Spinal cord (tissue), 9 donors: ENCODE measurements at regions not wholly inside any gene's neighbourhood (a gene's known extent, or its start where the extent isn't known, plus 50 kb on each side); places are given as distances from the start of the nearest gene placed in this dataset.

ENCODE experiments used
- DNase-seq, 6 donors: peaks; one replicate each; pipeline versions ENCODE4 v3.0.0 to v3.0.0-alpha.2; 2013 to 2015; ENCODE audit warnings: low spot score in 6 of 6, low read depth in 4 of 6
- H3K27ac ChIP-seq: one replicate; pipeline ENCODE4 v1.5.1; 2013; ENCODE audit warnings: low read depth, low read length, control low read depth
- H3K27me3 ChIP-seq: one replicate; pipeline ENCODE4 v1.6.1; 2013; ENCODE audit warnings: low read length; ENCODE audit not compliant: control insufficient read depth, insufficient read depth
- H3K36me3 ChIP-seq: one replicate; pipeline ENCODE4 v1.6.1; 2013; ENCODE audit warnings: low read length; ENCODE audit not compliant: control insufficient read depth, insufficient read depth
- H3K4me1 ChIP-seq: one replicate; pipeline ENCODE4 v1.6.1; 2013; ENCODE audit warnings: low read length; ENCODE audit not compliant: control insufficient read depth, insufficient read depth
- H3K4me3 ChIP-seq: one replicate; pipeline ENCODE4 v1.5.1; 2013; ENCODE audit warnings: low read depth, low read length, control low read depth
- H3K9me3 ChIP-seq: one replicate; pipeline ENCODE4 v1.6.1; 2013; ENCODE audit warnings: low read length; ENCODE audit not compliant: control insufficient read depth, insufficient read depth
- WGBS: methylation state at CpG from one replicate; pipeline ENCODE4 v1.1.5; 2013; ENCODE audit warnings: missing lambda C conversion rate; ENCODE audit not compliant: insufficient coverage; 5-methylcytosine and 5-hydroxymethylcytosine counted together
- donor health status: healthy.

- H3K27me3 ChIP-seq, result no peaks in the 10 kb centered on the region
- no peak overlapping the region for H3K27ac ChIP-seq
- WGBS, result 64% methylated on average over 3 of the region's 5 CpGs
- no peak overlapping the region for H3K4me3 ChIP-seq
- no peaks in the 10 kb centered on the region for H3K4me1 ChIP-seq
- no peaks in the 10 kb centered on the region for H3K9me3 ChIP-seq
- DNase-seq, result peak in 1 of 6 donors; percentile 63
- H3K36me3 ChIP-seq, result no peaks in the 10 kb centered on the region
These were observed 144.6 kb downstream of the TPH2 start for GRCh38 chr12:72082986-72083820.

DNA sequence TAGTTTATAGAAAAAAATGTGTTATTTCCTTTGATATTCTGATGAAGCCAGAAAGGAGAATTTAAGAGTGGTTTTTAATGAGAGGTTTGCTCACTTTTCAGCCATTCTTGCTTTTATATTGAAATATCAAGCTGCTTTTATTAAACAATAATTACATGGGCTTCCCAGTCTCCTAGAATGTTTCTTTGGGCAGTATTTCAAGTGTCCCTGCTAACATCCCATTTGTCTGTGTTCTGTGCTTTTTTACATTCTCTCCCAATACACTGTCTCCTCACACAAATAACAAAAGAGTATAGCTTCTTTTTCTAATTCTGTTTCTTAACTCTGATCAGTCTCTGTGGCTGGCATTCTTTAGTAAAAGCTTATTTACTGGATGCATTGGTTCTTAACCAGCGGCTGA lies 145.4 kb downstream of the TPH2 start:
- H3K9me3 ChIP-seq, result no peaks in the 10 kb centered on the region
- no peak overlapping the region for H3K27ac ChIP-seq
- no peak for DNase-seq
- no peaks in the 10 kb centered on the region for H3K4me1 ChIP-seq
- H3K36me3 ChIP-seq, result no peaks in the 10 kb centered on the region
- no CpG with 5 or more reads among the region's 1 CpG for WGBS
- no peak overlapping the region for H3K4me3 ChIP-seq
- no peaks in the 10 kb centered on the region for H3K27me3 ChIP-seq

DNA sequence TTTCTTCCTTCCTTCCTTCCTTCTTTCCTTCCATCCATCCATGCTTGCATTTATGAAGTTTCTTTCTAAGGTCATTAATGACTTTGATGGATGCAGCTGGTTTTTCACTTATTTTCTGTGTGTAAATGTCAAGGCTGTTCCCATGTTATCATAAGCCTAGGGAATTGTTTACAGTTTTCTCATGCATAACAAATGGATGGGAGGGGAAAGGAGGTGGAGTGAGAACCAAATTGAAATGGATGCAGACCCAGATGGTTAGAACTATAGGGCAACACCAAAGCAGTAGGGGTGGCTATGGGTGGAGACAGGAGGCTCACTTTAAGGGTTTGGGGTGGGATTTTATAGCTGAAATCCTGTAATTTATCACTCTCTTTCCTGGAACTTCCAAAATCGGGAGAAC lies 146.2 kb downstream of the TPH2 start:
- Histone ChIP-seq H3K9me3 (no peaks in the 10 kb centered on the region), H3K27me3 (no peaks in the 10 kb centered on the region), H3K27ac (no peak overlapping the region), H3K4me3 (no peak overlapping the region), H3K36me3 (no peaks in the 10 kb centered on the region), H3K4me1 (no peaks in the 10 kb centered on the region)
- no peak for DNase-seq
- WGBS, result no CpG with 5 or more reads among the region's 1 CpG

GRCh38 chr12:72089678-72090077 lies 151.0 kb downstream of the TPH2 start:
- Histone ChIP-seq H3K9me3 (peaks cover 3% of the 10 kb centered on the region), H3K36me3 (no peaks in the 10 kb centered on the region), H3K4me3 (no peak overlapping the region), H3K4me1 (no peaks in the 10 kb centered on the region), H3K27me3 (no peaks in the 10 kb centered on the region), H3K27ac (no peak overlapping the region)
- no peak for DNase-seq

DNA sequence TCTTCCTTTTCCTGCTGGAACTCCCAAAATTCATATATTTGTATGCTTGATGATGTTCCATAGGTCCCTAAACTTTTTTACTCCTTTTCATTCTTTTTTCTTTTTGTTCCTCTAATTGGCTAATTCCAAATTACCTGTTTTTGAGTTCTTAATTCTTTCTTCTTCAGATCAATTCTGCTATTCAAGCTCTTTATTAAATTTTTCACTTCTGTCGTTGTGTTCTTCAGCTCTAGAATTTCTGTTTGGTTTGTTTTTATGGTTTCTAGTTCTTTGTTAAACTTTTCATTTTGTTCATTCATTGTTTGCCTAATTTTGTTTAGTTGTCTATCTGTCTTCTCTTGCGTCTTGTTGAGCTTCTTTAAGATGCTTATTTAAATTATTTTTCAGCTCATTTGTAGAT lies 154.8 kb downstream of the TPH2 start:
- DNase-seq, result no peak
- Histone ChIP-seq H3K36me3 (no peaks in the 10 kb centered on the region), H3K9me3 (peaks cover 3% of the 10 kb centered on the region), H3K4me3 (no peak overlapping the region), H3K27me3 (no peaks in the 10 kb centered on the region), H3K4me1 (no peaks in the 10 kb centered on the region), H3K27ac (no peak overlapping the region)
- no CpG with 5 or more reads among the region's 2 CpGs for WGBS

DNA sequence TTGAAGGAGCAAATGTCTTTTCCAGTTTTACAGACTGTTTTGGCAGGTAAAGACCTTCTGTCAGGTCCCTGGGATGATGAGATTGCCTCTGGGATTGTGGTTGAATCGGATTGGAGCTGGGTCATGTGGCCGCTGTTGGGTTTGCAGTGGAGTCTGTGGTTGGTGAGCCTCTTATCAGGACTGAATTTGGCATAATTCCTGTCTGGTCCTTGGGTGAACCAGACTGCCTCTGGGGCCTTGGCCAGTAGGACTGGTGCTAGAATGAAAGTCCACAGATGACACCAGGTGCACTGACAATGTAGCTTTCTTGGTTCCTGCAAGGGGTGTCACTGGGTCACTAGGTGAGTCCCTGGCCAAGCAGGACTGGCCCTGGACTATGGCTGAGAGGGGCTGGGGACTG lies 155.3 kb downstream of the TPH2 start:
- 90% methylated on average over 2 of the region's 2 CpGs for WGBS
- DNase-seq, result no peak
- no peak overlapping the region for H3K27ac ChIP-seq
- no peaks in the 10 kb centered on the region for H3K36me3 ChIP-seq
- no peak overlapping the region for H3K4me3 ChIP-seq
- no peaks in the 10 kb centered on the region for H3K4me1 ChIP-seq
- H3K27me3 ChIP-seq, result no peaks in the 10 kb centered on the region
- H3K9me3 ChIP-seq, result peaks cover 3% of the 10 kb centered on the region

DNA sequence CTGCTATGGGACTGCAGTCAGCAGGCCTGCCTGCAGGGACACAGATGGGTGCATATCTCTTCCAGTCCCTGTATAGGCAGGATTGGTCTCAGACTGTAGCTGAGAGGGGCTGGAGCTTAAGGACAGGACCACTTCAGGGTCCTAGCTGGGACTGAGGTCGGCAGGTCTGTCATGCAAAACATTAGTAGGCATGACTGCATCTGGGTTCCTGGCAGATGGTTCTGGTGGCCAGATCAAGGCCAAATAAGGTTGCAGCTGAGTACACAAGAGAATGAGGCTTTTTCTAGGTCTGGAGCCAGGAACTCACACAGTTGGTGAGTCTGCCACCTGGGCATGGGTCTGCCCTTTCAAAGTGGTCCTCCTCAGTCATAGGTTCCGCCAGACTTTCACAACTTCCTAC lies 155.8 kb downstream of the TPH2 start:
- no peak overlapping the region for H3K4me3 ChIP-seq
- H3K4me1 ChIP-seq, result no peaks in the 10 kb centered on the region
- WGBS, result 61% methylated on average over 1 of the region's 2 CpGs
- no peaks in the 10 kb centered on the region for H3K27me3 ChIP-seq
- no peak for DNase-seq
- no peaks in the 10 kb centered on the region for H3K36me3 ChIP-seq
- peaks cover 3% of the 10 kb centered on the region for H3K9me3 ChIP-seq
- H3K27ac ChIP-seq, result no peak overlapping the region

DNA sequence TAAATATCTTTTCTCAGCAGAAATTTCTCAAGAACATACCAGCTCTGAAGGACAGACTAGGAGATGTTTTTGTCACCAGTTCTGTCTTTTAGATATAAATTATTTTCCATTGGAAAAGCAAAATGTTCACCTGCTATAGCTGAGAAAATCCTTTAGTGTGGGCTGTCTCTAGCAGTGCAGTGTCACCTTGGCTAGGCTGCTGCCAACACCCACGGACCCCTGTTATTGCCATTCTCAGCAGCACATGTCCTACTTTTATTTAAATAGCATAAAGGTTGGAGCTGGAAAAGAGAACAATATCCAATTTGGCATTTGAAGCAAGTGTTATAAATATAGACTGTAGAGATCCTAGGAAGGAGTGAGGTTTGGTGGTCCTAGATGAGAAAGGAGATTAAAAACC lies 156.4 kb downstream of the TPH2 start:
- no peak for DNase-seq
- no CpG with 5 or more reads among the region's 1 CpG for WGBS

GRCh38 chr12:72098622-72099021 lies 160.0 kb downstream of the TPH2 start:
- DNase-seq, result no peak
- 82% methylated on average over 3 of the region's 4 CpGs for WGBS
- Histone ChIP-seq H3K27ac (no peak overlapping the region), H3K36me3 (no peaks in the 10 kb centered on the region), H3K4me3 (no peak overlapping the region), H3K27me3 (no peaks in the 10 kb centered on the region), H3K9me3 (peaks cover 3% of the 10 kb centered on the region), H3K4me1 (no peaks in the 10 kb centered on the region)

More for the DNA sequence above, 156.4 kb downstream of the TPH2 start:
- Histone ChIP-seq H3K9me3 (peaks cover 3% of the 10 kb centered on the region), H3K4me1 (no peaks in the 10 kb centered on the region), H3K27ac (no peak overlapping the region), H3K4me3 (no peak overlapping the region), H3K36me3 (no peaks in the 10 kb centered on the region), H3K27me3 (no peaks in the 10 kb centered on the region)

DNA sequence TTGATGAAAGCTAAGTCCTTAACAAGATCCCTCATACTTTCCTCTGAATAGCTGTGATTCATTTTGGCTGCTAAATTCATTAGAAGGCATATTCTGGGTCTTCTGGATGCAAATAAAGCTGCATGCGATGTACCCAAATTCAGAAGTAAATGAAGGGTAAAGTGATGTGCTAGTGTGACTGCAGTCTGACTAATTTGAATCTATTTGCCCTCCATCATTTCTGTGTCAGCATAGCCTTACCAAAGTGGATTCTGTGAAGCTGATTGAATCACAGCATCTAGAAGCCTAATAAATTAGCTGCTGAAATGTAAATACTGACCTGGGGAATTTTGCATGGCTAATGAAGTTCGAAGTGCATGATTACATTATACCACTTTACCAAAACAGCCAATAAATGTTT lies 162.2 kb downstream of the TPH2 start:
- Histone ChIP-seq H3K9me3 (no peaks in the 10 kb centered on the region), H3K4me1 (no peaks in the 10 kb centered on the region), H3K36me3 (no peaks in the 10 kb centered on the region), H3K27ac (no peak overlapping the region), H3K4me3 (no peak overlapping the region), H3K27me3 (no peaks in the 10 kb centered on the region)
- DNase-seq, result peak in 1 of 6 donors; percentile 32
- 40% methylated on average over 1 of the region's 2 CpGs for WGBS
